Keratinocyte (primary cell): ENCODE measurements at regions not wholly inside any gene's neighbourhood (a gene's known extent, or its start where the extent isn't known, plus 50 kb on each side); places are given as distances from the start of the nearest gene placed in this dataset.

Experiments used
- DNase-seq: peaks from one replicate; pipeline ENCODE4 v3.0.0-alpha.2; 2011; ENCODE audit warnings: low read depth, missing footprints, low spot score
- FAIRE-seq: peaks from 2 replicates; lab custom pipeline; 2011; peaks lifted over from hg19 to GRCh38; lab: Jason Lieb, UNC
- H2AFZ ChIP-seq: 2 replicates; pipeline ENCODE4 v1.6.0; 2012; ENCODE audit warnings: low read length, control low read depth, inconsistent platforms; ENCODE audit not compliant: control insufficient read depth
- H3K27ac ChIP-seq: 2 replicates; pipeline ENCODE4 v1.5.1; 2011; ENCODE audit warnings: low read length; ENCODE audit not compliant: control insufficient read depth, insufficient read depth
- H3K27me3 ChIP-seq: 3 replicates; pipeline ENCODE4 v1.6.0; 2011; ENCODE audit warnings: low read length; ENCODE audit not compliant: control insufficient read depth, insufficient read depth; ENCODE audit errors: extremely low read depth
- H3K36me3 ChIP-seq, 2 experiments: 2 replicates in 1 of 2; 3 replicates in 1 of 2; pipeline ENCODE4 v1.5.1; 2011; ENCODE audit warnings: low read length in 2 of 2, mild to moderate bottlenecking in 1 of 2; ENCODE audit not compliant: control insufficient read depth in 2 of 2, insufficient read depth in 2 of 2; ENCODE audit errors: extremely low read depth in 1 of 2
- H3K4me1 ChIP-seq: 3 replicates; pipeline ENCODE4 v1.5.1; 2011; ENCODE audit warnings: low read length; ENCODE audit not compliant: control insufficient read depth, insufficient read depth; ENCODE audit errors: extremely low read depth
- H3K4me2 ChIP-seq: 3 replicates; pipeline ENCODE4 v1.6.0; 2011; ENCODE audit warnings: low read depth, low read length; ENCODE audit not compliant: control insufficient read depth, insufficient read depth; ENCODE audit errors: extremely low read depth
- H3K4me3 ChIP-seq, 3 experiments: fragments of 200-600 bp in 1 of 3; sonication (generic) in 1 of 3; 2 replicates in 2 of 3; 3 replicates in 1 of 3; pipeline ENCODE4 v1.5.1; 2011 to 2016; ENCODE audit warnings: low read length in 3 of 3, mild to moderate bottlenecking in 3 of 3, control low read depth in 2 of 3, inconsistent platforms in 1 of 3, low read depth in 1 of 3, mixed read lengths in 1 of 3, mixed run types in 1 of 3, moderate library complexity in 1 of 3; ENCODE audit not compliant: control insufficient read depth in 2 of 3, insufficient read depth in 2 of 3; ENCODE audit errors: extremely low read depth in 1 of 3
- H3K79me2 ChIP-seq: 2 replicates; pipeline ENCODE4 v1.6.0; 2012; ENCODE audit warnings: low read length; ENCODE audit not compliant: control insufficient read depth, insufficient read depth
- H3K9ac ChIP-seq: 3 replicates; pipeline ENCODE4 v1.6.0; 2011; ENCODE audit warnings: low read length; ENCODE audit not compliant: control insufficient read depth, insufficient read depth; ENCODE audit errors: extremely low read depth
- H3K9me1 ChIP-seq: 3 replicates; pipeline ENCODE4 v1.6.0; 2011; ENCODE audit warnings: low read length; ENCODE audit not compliant: control insufficient read depth, insufficient read depth; ENCODE audit errors: extremely low read depth
- H3K9me3 ChIP-seq: 2 replicates; pipeline ENCODE4 v1.5.1; 2012; ENCODE audit warnings: low read depth, low read length; ENCODE audit not compliant: control insufficient read depth
- H4K20me1 ChIP-seq: 3 replicates; pipeline ENCODE4 v1.6.0; 2011; ENCODE audit warnings: low read length; ENCODE audit not compliant: control insufficient read depth, insufficient read depth; ENCODE audit errors: extremely low read depth
- CTCF ChIP-seq, 3 experiments: IDR thresholded peaks in 1 of 3; conservative IDR thresholded peaks in 1 of 3; optimal IDR thresholded peaks in 1 of 3; 2 replicates in 2 of 3; 3 replicates in 1 of 3; pipeline versions ENCODE3 to v1.5.1; 2011; ENCODE audit warnings: low read length in 3 of 3, mild to moderate bottlenecking in 3 of 3, moderate library complexity in 2 of 3, control low read depth in 1 of 3, inconsistent platforms in 1 of 3; ENCODE audit not compliant: insufficient read depth in 2 of 3; ENCODE audit errors: extremely low read depth in 1 of 3
- EZH2 ChIP-seq: IDR thresholded peaks from one replicate; pipeline ENCODE4 v1.6.1; 2012; ENCODE audit warnings: inconsistent platforms, mild to moderate bottlenecking, low read length, moderate library complexity
- dilution Hi-C: fragments of 300-500 bp; cut with MboI; formaldehyde crosslinking; loops from one replicate; pipeline ENCODE4 v1.7.0; 2020; ENCODE audit warnings: low sequenced_read_pairs; ENCODE audit not compliant: extremely low pct_ligation_motif_present

GRCh38 chr9:101860920-101861319 lies 122.5 kb upstream of the GRIN3A start:
- Histone ChIP-seq H3K4me3 (no peak overlapping the region), H3K27ac (no peak overlapping the region), H3K4me1 (no peaks in the 10 kb centered on the region), H3K9me1 (no peaks in the 10 kb centered on the region), H2AFZ (no peak overlapping the region), H3K27me3 (no peaks in the 10 kb centered on the region), H3K9ac (no peak overlapping the region), H3K9me3 (no peaks in the 10 kb centered on the region), H3K36me3 (no peaks in the 10 kb centered on the region), H3K4me2 (no peak overlapping the region), H3K79me2 (no peaks in the 10 kb centered on the region), H4K20me1 (no peaks in the 10 kb centered on the region)
- dilution Hi-C loops = no loop called here
- TF ChIP-seq EZH2 (no peak), CTCF (optimal IDR thresholded peaks at IDR 0.05 in 1 of 3, IDR thresholded peaks at IDR 0.05 in 1 of 3, conservative IDR thresholded peaks at IDR 0.05 in 1 of 3; ENCODE audit: extremely low read depth in 1 of 3, insufficient read depth in 2 of 3, low read length in 3 of 3) (no peak)
- FAIRE-seq = no peak
- no peak for DNase-seq

GRCh38 chr9:101859620-101860019 lies 121.2 kb upstream of the GRIN3A start:
- H3K4me3 ChIP-seq = no peak overlapping the region
- H3K27ac ChIP-seq = no peak overlapping the region
- no peak overlapping the region for H3K4me2 ChIP-seq
- no peaks in the 10 kb centered on the region for H3K9me3 ChIP-seq
- H3K9me1 ChIP-seq = no peaks in the 10 kb centered on the region
- TF ChIP-seq CTCF (optimal IDR thresholded peaks at IDR 0.05 in 1 of 3, IDR thresholded peaks at IDR 0.05 in 1 of 3, conservative IDR thresholded peaks at IDR 0.05 in 1 of 3; ENCODE audit: extremely low read depth in 1 of 3, insufficient read depth in 2 of 3, low read length in 3 of 3) (no peak), EZH2 (no peak)
- H3K4me1 ChIP-seq = no peaks in the 10 kb centered on the region
- H3K27me3 ChIP-seq = no peaks in the 10 kb centered on the region
- no peak for FAIRE-seq
- no peak overlapping the region for H3K9ac ChIP-seq
- no peak overlapping the region for H2AFZ ChIP-seq
- no peak for DNase-seq
- dilution Hi-C loops = no loop called here
- H3K36me3 ChIP-seq = no peaks in the 10 kb centered on the region
- no peaks in the 10 kb centered on the region for H4K20me1 ChIP-seq
- no peaks in the 10 kb centered on the region for H3K79me2 ChIP-seq
